CD14-positive monocyte (primary cell): ENCODE measurements at regions not wholly inside any gene's neighbourhood (a gene's known extent, or its start where the extent isn't known, plus 50 kb on each side); places are given as distances from the start of the nearest gene placed in this dataset.

Experiments
- DNase-seq, 3 donors: peaks; one replicate each; pipeline ENCODE4 v3.0.0-alpha.2; 2011 to 2022
- H2AFZ ChIP-seq: 2 replicates; pipeline ENCODE4 v1.6.0; 2012; ENCODE audit warnings: mild to moderate bottlenecking, low read depth, low read length, inconsistent platforms; ENCODE audit not compliant: insufficient read depth, poor library complexity, severe bottlenecking
- H3K27ac ChIP-seq, 2 donors: 1 replicate in 1 of 2; 2 replicates in 1 of 2; pipeline ENCODE4 v1.5.1; 2012 to 2013; ENCODE audit warnings: low read length in 2 of 2, control low read depth in 1 of 2, inconsistent platforms in 1 of 2, low read depth in 1 of 2, mild to moderate bottlenecking in 1 of 2
- H3K27me3 ChIP-seq, 2 donors: one replicate each; pipeline versions ENCODE4 v1.6.0 to v1.6.1; 2011 to 2013; ENCODE audit warnings: low read length in 2 of 2; ENCODE audit not compliant: control insufficient read depth in 2 of 2, insufficient read depth in 2 of 2
- H3K36me3 ChIP-seq, 2 donors: replicated peaks in 1 of 2; 1 replicate in 1 of 2; 2 replicates in 1 of 2; pipeline versions ENCODE4 v1.5.1 to v1.6.1; 2012 to 2013; ENCODE audit warnings: low read length in 2 of 2, control low read depth in 1 of 2, inconsistent platforms in 1 of 2, mild to moderate bottlenecking in 1 of 2; ENCODE audit not compliant: insufficient read depth in 2 of 2, control insufficient read depth in 1 of 2
- H3K4me1 ChIP-seq, 2 donors: 1 replicate in 1 of 2; 2 replicates in 1 of 2; pipeline versions ENCODE4 v1.5.1 to v1.6.1; 2012 to 2013; ENCODE audit warnings: low read length in 2 of 2, control low read depth in 1 of 2, inconsistent platforms in 1 of 2, mild to moderate bottlenecking in 1 of 2, moderate library complexity in 1 of 2; ENCODE audit not compliant: insufficient read depth in 2 of 2, control insufficient read depth in 1 of 2
- H3K4me2 ChIP-seq: replicated peaks from 2 replicates; pipeline ENCODE3; 2012; ENCODE audit warnings: low read length, moderate library complexity, mild to moderate bottlenecking; ENCODE audit not compliant: poor library complexity, severe bottlenecking; ENCODE audit errors: extremely low read depth
- H3K4me3 ChIP-seq, 3 experiments: fragments of 200-600 bp in 1 of 3; sonication (generic) in 1 of 3; replicated peaks in 1 of 3; 1 replicate in 2 of 3; 2 replicates in 1 of 3; pipeline ENCODE4 v1.5.1; 2011 to 2013; ENCODE audit warnings: low read length in 3 of 3, mild to moderate bottlenecking in 3 of 3, control low read depth in 2 of 3, low read depth in 2 of 3, inconsistent platforms in 1 of 3, moderate library complexity in 1 of 3
- H3K79me2 ChIP-seq: 2 replicates; pipeline ENCODE4 v1.6.0; 2012; ENCODE audit warnings: mild to moderate bottlenecking, control low read depth, inconsistent platforms, low read length, moderate library complexity; ENCODE audit not compliant: insufficient read depth
- H3K9ac ChIP-seq: 2 replicates; pipeline ENCODE4 v1.6.0; 2017; ENCODE audit warnings: low read length, mild to moderate bottlenecking; ENCODE audit not compliant: insufficient read depth, poor library complexity, severe bottlenecking
- H3K9me3 ChIP-seq, 2 donors: replicated peaks in 1 of 2; 1 replicate in 1 of 2; 2 replicates in 1 of 2; pipeline versions ENCODE4 v1.5.1 to v1.6.1; 2012 to 2013; ENCODE audit warnings: low read length in 2 of 2, control low read depth in 1 of 2; ENCODE audit not compliant: control insufficient read depth in 1 of 2, insufficient read depth in 1 of 2
- H4K20me1 ChIP-seq: 2 replicates; pipeline ENCODE4 v1.6.0; 2012; ENCODE audit warnings: mild to moderate bottlenecking, low read length, control low read depth, moderate library complexity; ENCODE audit not compliant: insufficient read depth
- H3K27ac Mint-ChIP-seq, 7 donors: one replicate each; pipeline ENCODE4 v1.8.0; 2020; ENCODE audit warnings: mild to moderate bottlenecking in 7 of 7, mixed read lengths in 7 of 7, moderate library complexity in 6 of 7, inconsistent platforms in 2 of 7
- H3K27me3 Mint-ChIP-seq, 3 donors: one replicate each; pipeline ENCODE4 v1.8.0; 2021 to 2022; ENCODE audit warnings: low read depth in 3 of 3, mild to moderate bottlenecking in 3 of 3, mixed read lengths in 3 of 3, moderate library complexity in 3 of 3, inconsistent platforms in 1 of 3
- H3K36me3 Mint-ChIP-seq, 2 donors: one replicate each; pipeline ENCODE4 v1.8.0; 2020; ENCODE audit warnings: mixed read lengths in 2 of 2, inconsistent platforms in 1 of 2, mild to moderate bottlenecking in 1 of 2
- H3K4me1 Mint-ChIP-seq: one replicate; pipeline ENCODE4 v1.8.0; 2020; ENCODE audit warnings: mild to moderate bottlenecking, mixed read lengths
- H3K4me3 Mint-ChIP-seq, 2 donors: one replicate each; pipeline ENCODE4 v1.8.0; 2020; ENCODE audit warnings: mild to moderate bottlenecking in 2 of 2, mixed read lengths in 2 of 2, moderate library complexity in 1 of 2
- H3K9me3 Mint-ChIP-seq, 7 donors: one replicate each; pipeline ENCODE4 v1.8.0; 2020 to 2022; ENCODE audit warnings: mixed read lengths in 7 of 7, mild to moderate bottlenecking in 6 of 7, moderate library complexity in 6 of 7, inconsistent platforms in 2 of 7
- CTCF ChIP-seq: fragments of 200-600 bp; IDR thresholded peaks from one replicate; pipeline ENCODE4 v1.8.0; 2022; ENCODE audit warnings: antibody characterized with exemption, mild to moderate bottlenecking
- WGBS: methylation state at CpG from one replicate; pipeline ENCODE4 v1.1.5; 2013; ENCODE audit warnings: missing lambda C conversion rate; ENCODE audit not compliant: insufficient coverage; 5-methylcytosine and 5-hydroxymethylcytosine counted together
- intact Hi-C, 2 donors: fragments of 100-400 bp; cut with micrococcal nuclease; formaldehyde crosslinking; loops; one replicate each; pipeline versions ENCODE4 v1.15.0 to v1.15.1; 2023

- intact Hi-C loops = no loop called here
- Histone ChIP-seq H3K27ac (no peak overlapping the region), H3K4me2 (no peak overlapping the region), H3K9me3 (no peaks in the 10 kb centered on the region), H3K4me3 (no peak overlapping the region), H3K27me3 (no peaks in the 10 kb centered on the region), H2AFZ (no peak overlapping the region), H3K4me1 (no peaks in the 10 kb centered on the region), H3K9ac (no peak overlapping the region), H3K36me3 (no peaks in the 10 kb centered on the region), H3K79me2 (no peaks in the 10 kb centered on the region), H4K20me1 (no peaks in the 10 kb centered on the region)
- no peak for DNase-seq
- Mint-ChIP-seq H3K4me3 (no peak overlapping the region), H3K27me3 (no peaks in the 10 kb centered on the region), H3K36me3 (no peaks in the 10 kb centered on the region), H3K4me1 (no peaks in the 10 kb centered on the region), H3K27ac (no peak overlapping the region), H3K9me3 (peaks cover 0 to 10% (median 5%) of the 10 kb centered on the region in 7 donors)
- no peak for TF ChIP-seq CTCF
Measured at GRCh38 chr13:90308249-90308648, 1039.2 kb upstream of the MIR17HG start.

DNA sequence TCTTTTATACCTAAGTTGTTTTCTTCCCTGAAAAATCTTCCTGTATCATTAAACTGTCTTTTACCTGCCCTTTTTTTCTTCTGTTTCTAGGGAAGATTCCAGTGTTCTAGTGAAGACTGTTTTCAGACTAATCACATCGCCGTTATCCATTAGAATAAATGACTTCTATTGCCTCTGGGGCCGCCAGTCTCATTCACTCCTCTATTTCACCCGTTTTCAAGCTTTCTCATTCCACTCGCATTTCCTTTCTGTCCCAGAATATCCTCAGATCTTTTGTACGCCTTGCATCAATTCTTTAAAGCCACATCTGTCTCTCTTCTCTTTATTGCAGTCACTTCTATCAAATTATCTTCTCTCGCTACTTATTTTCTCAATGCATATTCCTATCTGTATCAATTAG lies 1035.6 kb upstream of the MIR17HG start:
- H3K4me1 ChIP-seq = no peaks in the 10 kb centered on the region
- no peak overlapping the region for H3K4me3 Mint-ChIP-seq
- H3K79me2 ChIP-seq = no peaks in the 10 kb centered on the region
- no peak overlapping the region for H3K27ac Mint-ChIP-seq
- no peaks in the 10 kb centered on the region for H4K20me1 ChIP-seq
- no peaks in the 10 kb centered on the region for H3K27me3 Mint-ChIP-seq
- H3K27me3 ChIP-seq = no peaks in the 10 kb centered on the region
- no peak overlapping the region for H3K9ac ChIP-seq
- 93% methylated on average over 5 of the region's 7 CpGs for WGBS
- no peaks in the 10 kb centered on the region for H3K9me3 ChIP-seq
- no peak overlapping the region for H3K4me3 ChIP-seq
- H3K9me3 Mint-ChIP-seq = peaks cover 0 to 8% (median 5%) of the 10 kb centered on the region in 7 donors
- no peaks in the 10 kb centered on the region for H3K36me3 Mint-ChIP-seq
- H3K36me3 ChIP-seq = no peaks in the 10 kb centered on the region
- intact Hi-C loops = no loop called here
- H3K4me1 Mint-ChIP-seq = no peaks in the 10 kb centered on the region
- no peak for TF ChIP-seq CTCF
- H3K27ac ChIP-seq = no peak overlapping the region
- no peak overlapping the region for H3K4me2 ChIP-seq
- DNase-seq = no peak
- H2AFZ ChIP-seq = no peak overlapping the region
